Panc1 (cell line): ENCODE measurements at regions not wholly inside any gene's neighbourhood (a gene's known extent, or its start where the extent isn't known, plus 50 kb on each side); places are given as distances from the start of the nearest gene placed in this dataset.

Source experiments
- CTCF ChIP-seq: fragments of 450-650 bp; IDR thresholded peaks from 2 replicates; pipeline ENCODE4 v1.5.1; 2017; ENCODE audit warnings: mild to moderate bottlenecking
- POLR2AphosphoS5 ChIP-seq: IDR thresholded peaks from 2 replicates; pipeline ENCODE4 v1.6.1; 2012; ENCODE audit warnings: mild to moderate bottlenecking, low read depth, low read length, moderate library complexity

GRCh38 chr6:140058863-140059262 is 684.4 kb upstream of the CITED2 start:
- TF ChIP-seq CTCF (no peak), POLR2AphosphoS5 (no peak)
